H1 (cell line): ENCODE measurements at regions not wholly inside any gene's neighbourhood (a gene's known extent, or its start where the extent isn't known, plus 50 kb on each side); places are given as distances from the start of the nearest gene placed in this dataset.

Experiments
- CTCF ChIA-PET: fragments of 300-600 bp; sonication (Branson Sonifier 250); formaldehyde crosslinking; loops from one replicate; lab custom pipeline; 2021; ENCODE audit not compliant: partially characterized antibody; lab: Charles Lee
- POLR2A ChIA-PET: fragments of 300-600 bp; sonication (Branson Sonifier 250); formaldehyde crosslinking; loops from one replicate; lab custom pipeline; 2021; ENCODE audit warnings: inconsistent platforms; ENCODE audit not compliant: partially characterized antibody; lab: Charles Lee
- DNase-seq, 2 experiments: peaks; one replicate each; pipeline versions ENCODE4 v3.0.0 to v3.0.0-alpha.2; 2010 to 2022; ENCODE audit warnings: low spot score in 2 of 2, low read depth in 1 of 2, mixed read lengths in 1 of 2
- FAIRE-seq: peaks from 2 replicates; lab custom pipeline; 2011; peaks lifted over from hg19 to GRCh38; lab: Jason Lieb, UNC
- H2AFZ ChIP-seq: 2 replicates; pipeline ENCODE4 v1.8.1; 2012; ENCODE audit warnings: low read length, inconsistent platforms
- H2AK5ac ChIP-seq: 2 replicates; pipeline ENCODE4 v1.6.1; 2013; ENCODE audit warnings: low read depth, low read length
- H2BK120ac ChIP-seq: replicated peaks from 2 replicates; pipeline ENCODE3; 2013; ENCODE audit warnings: low read depth, low read length, inconsistent platforms
- H2BK12ac ChIP-seq: 2 replicates; pipeline ENCODE4 v1.6.1; 2013; ENCODE audit warnings: low read depth, low read length
- H2BK15ac ChIP-seq: 2 replicates; pipeline ENCODE4 v1.6.1; 2013; ENCODE audit warnings: low read length
- H2BK20ac ChIP-seq: 2 replicates; pipeline ENCODE4 v1.6.1; 2013; ENCODE audit warnings: low read length
- H2BK5ac ChIP-seq: 2 replicates; pipeline ENCODE4 v1.6.1; 2013; ENCODE audit warnings: low read depth, low read length
- H3K14ac ChIP-seq: 2 replicates; pipeline ENCODE4 v1.6.1; 2013; ENCODE audit warnings: inconsistent platforms; ENCODE audit not compliant: insufficient read length
- H3K18ac ChIP-seq: 2 replicates; pipeline ENCODE4 v1.6.1; 2013; ENCODE audit warnings: low read length; ENCODE audit errors: extremely low read depth
- H3K23ac ChIP-seq: 2 replicates; pipeline ENCODE4 v1.6.1; 2013; ENCODE audit warnings: inconsistent platforms; ENCODE audit not compliant: insufficient read length
- H3K23me2 ChIP-seq: 2 replicates; pipeline ENCODE4 v1.6.1; 2013; ENCODE audit warnings: low read depth, low read length
- H3K27ac ChIP-seq: 2 replicates; pipeline ENCODE4 v1.6.1; 2011; ENCODE audit warnings: low read depth, low read length, inconsistent platforms
- H3K27me3 ChIP-seq, 4 experiments: replicated peaks in 1 of 4; 1 replicate in 1 of 4; 2 replicates in 3 of 4; pipeline versions ENCODE4 v1.6.1 to v1.8.1; 2011 to 2013; ENCODE audit warnings: low read length in 3 of 4, mild to moderate bottlenecking in 3 of 4, inconsistent platforms in 2 of 4, mixed read lengths in 2 of 4, moderate library complexity in 1 of 4; ENCODE audit not compliant: control insufficient read depth in 3 of 4, insufficient read depth in 3 of 4; ENCODE audit errors: extremely low read depth in 1 of 4
- H3K36me3 ChIP-seq, 4 experiments: 2 replicates each; pipeline versions ENCODE4 v1.6.1 to v1.8.1; 2011 to 2013; ENCODE audit warnings: mild to moderate bottlenecking in 4 of 4, low read length in 3 of 4, moderate library complexity in 2 of 4, control low read depth in 1 of 4, inconsistent platforms in 1 of 4; ENCODE audit not compliant: insufficient read depth in 4 of 4, control insufficient read depth in 2 of 4
- H3K4ac ChIP-seq: replicated peaks from 2 replicates; pipeline ENCODE3; 2013; ENCODE audit warnings: low read length, low read depth, mixed read lengths, inconsistent platforms; ENCODE audit not compliant: insufficient read length
- H3K4me1 ChIP-seq, 4 experiments: replicated peaks in 1 of 4; 1 replicate in 1 of 4; 2 replicates in 3 of 4; pipeline versions ENCODE4 v1.6.1 to v1.8.1; 2011 to 2013; ENCODE audit warnings: low read length in 3 of 4, inconsistent platforms in 2 of 4, mixed read lengths in 1 of 4; ENCODE audit not compliant: insufficient read depth in 4 of 4, control insufficient read depth in 3 of 4
- H3K4me2 ChIP-seq, 2 experiments: 2 replicates each; pipeline versions ENCODE4 v1.6.1 to v1.8.1; 2011 to 2013; ENCODE audit warnings: low read depth in 2 of 2, low read length in 2 of 2, control low read depth in 1 of 2, inconsistent platforms in 1 of 2, mild to moderate bottlenecking in 1 of 2; ENCODE audit not compliant: insufficient read depth in 1 of 2
- H3K4me3 ChIP-seq, 4 experiments: fragments of 200-600, 300-600 bp in 1 of 4; sonication (generic), shearing (Covaris generic), sonication (Bioruptor Twin) in 1 of 4; 2 replicates each; pipeline versions ENCODE4 v1.5.1 to v1.8.1; 2011 to 2016; ENCODE audit warnings: low read length in 4 of 4, low read depth in 3 of 4, control low read depth in 2 of 4, inconsistent platforms in 2 of 4, mild to moderate bottlenecking in 2 of 4, mixed read lengths in 1 of 4, moderate library complexity in 1 of 4; ENCODE audit not compliant: insufficient read depth in 2 of 4; ENCODE audit errors: extremely low read depth in 1 of 4
- H3K56ac ChIP-seq: replicated peaks from 2 replicates; pipeline ENCODE3; 2013; ENCODE audit warnings: low read depth, mild to moderate bottlenecking, mixed read lengths, low read length, inconsistent platforms; ENCODE audit not compliant: insufficient read length
- H3K79me1 ChIP-seq: 2 replicates; pipeline ENCODE4 v1.6.1; 2013; ENCODE audit warnings: low read depth, low read length, control low read depth
- H3K79me2 ChIP-seq, 2 experiments: 2 replicates each; pipeline versions ENCODE4 v1.6.1 to v1.8.1; 2012 to 2013; ENCODE audit warnings: low read length in 2 of 2, mild to moderate bottlenecking in 2 of 2, inconsistent platforms in 1 of 2; ENCODE audit not compliant: insufficient read depth in 2 of 2, control insufficient read depth in 1 of 2
- H3K9ac ChIP-seq, 4 experiments: replicated peaks in 1 of 4; 1 replicate in 1 of 4; 2 replicates in 3 of 4; pipeline versions ENCODE4 v1.6.1 to v1.8.1; 2011 to 2013; ENCODE audit warnings: low read depth in 3 of 4, low read length in 3 of 4, control low read depth in 2 of 4, mild to moderate bottlenecking in 2 of 4, moderate library complexity in 2 of 4, inconsistent platforms in 1 of 4; ENCODE audit errors: extremely low read depth in 1 of 4
- H3K9me3 ChIP-seq, 2 experiments: 2 replicates each; pipeline versions ENCODE4 v1.6.1 to v1.8.1; 2012 to 2013; ENCODE audit warnings: mild to moderate bottlenecking in 2 of 2, moderate library complexity in 2 of 2, control low read depth in 1 of 2, inconsistent platforms in 1 of 2, low read depth in 1 of 2, low read length in 1 of 2, mixed read lengths in 1 of 2; ENCODE audit not compliant: insufficient read depth in 2 of 2
- H4K20me1 ChIP-seq, 2 experiments: replicated peaks in 1 of 2; 2 replicates each; pipeline versions ENCODE3 to v1.8.1; 2011 to 2013; ENCODE audit warnings: inconsistent platforms in 2 of 2, low read length in 2 of 2, mild to moderate bottlenecking in 1 of 2; ENCODE audit not compliant: insufficient read depth in 2 of 2, control insufficient read depth in 1 of 2
- H4K5ac ChIP-seq: 2 replicates; pipeline ENCODE4 v1.6.1; 2013; ENCODE audit warnings: low read length, low read depth, mixed read lengths, inconsistent platforms; ENCODE audit not compliant: insufficient read length
- H4K8ac ChIP-seq: 2 replicates; pipeline ENCODE4 v1.8.0; 2013; ENCODE audit warnings: mild to moderate bottlenecking, moderate library complexity, low read length, inconsistent platforms; ENCODE audit not compliant: insufficient read depth; ENCODE audit errors: extremely low read depth
- H4K91ac ChIP-seq: replicated peaks from 2 replicates; pipeline ENCODE3; 2013; ENCODE audit warnings: low read length, mixed read lengths, inconsistent platforms; ENCODE audit not compliant: insufficient read length
- CBX8 ChIP-seq: fragments of 300-800, 300-1000 bp; sonication (generic); IDR thresholded peaks from 2 replicates; pipeline ENCODE4 v1.7.1; 2016; ENCODE audit warnings: low read depth, low read length, borderline replicate concordance
- CEBPB ChIP-seq: IDR thresholded peaks from 2 replicates; pipeline ENCODE4 v1.6.1; 2012; ENCODE audit warnings: low read depth, low read length
- JUN ChIP-seq: IDR thresholded peaks from 2 replicates; pipeline ENCODE4 v1.6.1; 2011; ENCODE audit warnings: low read depth, mild to moderate bottlenecking, improper control_type of control experiment, low read length
- POU5F1 ChIP-seq: IDR thresholded peaks from 2 replicates; pipeline ENCODE4 v1.6.1; 2011; ENCODE audit warnings: low read depth, mild to moderate bottlenecking, low read length, moderate library complexity
- SAP30 ChIP-seq: fragments of 300-600 bp; sonication (generic); IDR thresholded peaks from 2 replicates; pipeline ENCODE4 v1.7.1; 2012; ENCODE audit warnings: low read length, moderate library complexity, mild to moderate bottlenecking, inconsistent platforms; ENCODE audit not compliant: insufficient read depth, insufficient replicate concordance
- WGBS, 2 experiments: shearing (Covaris generic) in 1 of 2; methylation state at CpG; one replicate each; pipeline versions ENCODE4 v1.1.6 to v1.1.7; 2013 to 2015; ENCODE audit warnings: low lambda C conversion rate in 2 of 2, mixed read lengths in 2 of 2, inconsistent platforms in 1 of 2, low coverage in 1 of 2, missing lambda C conversion rate in 1 of 2; ENCODE audit not compliant: insufficient replicate concordance in 2 of 2, insufficient coverage in 1 of 2, insufficient read length in 1 of 2; ENCODE audit errors: extremely low coverage in 1 of 2, missing lambda C conversion rate in 1 of 2; 5-methylcytosine and 5-hydroxymethylcytosine counted together

DNA sequence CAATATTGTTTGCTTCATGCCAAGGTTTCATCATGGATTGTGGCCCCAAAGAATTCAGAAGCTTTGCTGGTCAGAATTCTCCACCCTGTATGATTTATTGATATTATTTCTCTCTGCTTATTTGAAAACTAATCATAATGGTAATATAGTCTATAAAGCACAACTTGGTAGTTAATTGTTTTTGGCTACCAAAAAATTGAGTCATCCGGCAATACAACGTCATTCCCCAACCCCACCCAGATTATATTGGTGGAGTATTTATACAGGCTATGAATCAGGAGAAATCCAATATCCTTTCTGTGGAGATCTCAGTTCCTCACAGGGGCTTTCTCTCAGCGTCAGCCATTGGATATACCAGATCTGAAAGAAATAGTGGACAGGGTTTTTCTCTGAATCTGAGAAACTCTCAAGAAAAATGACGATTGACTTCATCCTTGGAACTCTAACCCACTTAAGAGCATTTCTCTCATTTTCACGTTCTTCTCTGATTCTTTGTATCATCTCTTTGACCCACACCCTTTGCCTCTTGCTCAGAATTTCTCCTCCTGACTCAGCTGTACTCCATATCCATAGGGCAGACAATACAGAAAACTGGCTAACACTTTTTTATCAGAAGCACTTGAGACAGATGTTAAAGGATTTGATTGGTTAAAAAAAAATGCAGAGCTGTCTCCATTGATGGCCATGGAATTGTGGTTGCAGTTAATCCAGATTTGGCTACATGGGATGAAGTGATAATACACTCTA lies 1055.8 kb upstream of the CADM2 start:
- no peak overlapping the region for H2AFZ ChIP-seq
- no peak overlapping the region for H3K4me3 ChIP-seq
- H3K18ac ChIP-seq, result no peak overlapping the region
- WGBS, 2 experiments, result 85% methylated on average over 5 of the region's 5 CpGs; no CpG with 5 or more reads in 1 of the 2 experiments
- no peaks in the 10 kb centered on the region for H3K27me3 ChIP-seq
- H3K23ac ChIP-seq, result no peak overlapping the region
- no peak overlapping the region for H4K5ac ChIP-seq
- H3K79me2 ChIP-seq, result no peaks in the 10 kb centered on the region
- no peak overlapping the region for H3K56ac ChIP-seq
- H3K23me2 ChIP-seq, result no peaks in the 10 kb centered on the region
- no peak overlapping the region for H2BK5ac ChIP-seq
- DNase-seq (no peak), FAIRE-seq (no peak)
- no peaks in the 10 kb centered on the region for H3K4me1 ChIP-seq
- CTCF ChIA-PET, result no interaction called here
- no peaks in the 10 kb centered on the region for H4K20me1 ChIP-seq
- no peak overlapping the region for H4K8ac ChIP-seq
- H2BK120ac ChIP-seq, result no peak overlapping the region
- POLR2A ChIA-PET, result no interaction called here
- H3K79me1 ChIP-seq, result no peaks in the 10 kb centered on the region
- H3K27ac ChIP-seq, result no peak overlapping the region
- no peak overlapping the region for H2BK12ac ChIP-seq
- H2BK15ac ChIP-seq, result no peak overlapping the region
- H2AK5ac ChIP-seq, result no peak overlapping the region
- no peak overlapping the region for H3K14ac ChIP-seq
- H3K36me3 ChIP-seq, result no peaks in the 10 kb centered on the region
- H3K9ac ChIP-seq, result no peak overlapping the region
- no peak overlapping the region for H3K4ac ChIP-seq
- no peak overlapping the region for H2BK20ac ChIP-seq
- H3K9me3 ChIP-seq, result no peaks in the 10 kb centered on the region
- H3K4me2 ChIP-seq, result no peak overlapping the region
- H4K91ac ChIP-seq, result no peak overlapping the region
- TF ChIP-seq CEBPB (no peak), CBX8 (no peak), SAP30 (no peak), JUN (no peak), POU5F1 (no peak)
